HT-29 (cell line): ENCODE measurements at regions not wholly inside any gene's neighbourhood (a gene's known extent, or its start where the extent isn't known, plus 50 kb on each side); places are given as distances from the start of the nearest gene placed in this dataset.
"Not testable (repeated sequence)": the region's sequence is repeated elsewhere in the genome, so short reads cannot be mapped to it uniquely, and the experiment has no call there.

Experiments used
- DNase-seq: peaks from one replicate; pipeline ENCODE4 v3.0.0-alpha.2; 2015; ENCODE audit warnings: low spot score

- DNase-seq: no peak
Observed at GRCh38 chrX:109878236-109878635, 124.7 kb upstream of the TMEM164 start.

DNA sequence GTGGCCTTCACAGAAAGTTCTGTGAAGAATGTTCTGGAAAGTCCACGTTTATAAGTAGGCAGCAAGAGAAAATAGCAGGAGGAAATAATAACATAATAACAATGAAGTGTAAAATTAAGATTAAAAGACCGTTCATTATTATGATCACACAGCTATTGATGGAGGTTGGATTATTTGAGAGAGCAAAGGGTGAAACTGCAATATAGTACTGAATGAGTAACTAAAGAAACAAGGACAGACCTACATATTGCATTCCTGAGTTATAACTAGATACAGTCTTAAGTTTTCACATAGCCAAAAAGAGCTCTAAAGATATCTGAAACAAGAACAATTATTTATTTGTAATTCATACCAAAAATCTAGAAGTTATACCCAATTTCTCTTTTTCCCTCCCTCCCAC, 122.9 kb upstream of the TMEM164 start:
- DNase-seq: no peak

- no peak for DNase-seq
Observed at GRCh38 chrX:109880629-109881028, 122.3 kb upstream of the TMEM164 start.

- peak; percentile 73 for DNase-seq
Observed at GRCh38 chrX:109886122-109886761, 116.7 kb upstream of the TMEM164 start.

- DNase-seq: no peak
Observed at GRCh38 chrX:109889289-109890006, 113.5 kb upstream of the TMEM164 start.

GRCh38 chrX:109890300-109890699, 112.6 kb upstream of the TMEM164 start:
- no peak for DNase-seq

DNA sequence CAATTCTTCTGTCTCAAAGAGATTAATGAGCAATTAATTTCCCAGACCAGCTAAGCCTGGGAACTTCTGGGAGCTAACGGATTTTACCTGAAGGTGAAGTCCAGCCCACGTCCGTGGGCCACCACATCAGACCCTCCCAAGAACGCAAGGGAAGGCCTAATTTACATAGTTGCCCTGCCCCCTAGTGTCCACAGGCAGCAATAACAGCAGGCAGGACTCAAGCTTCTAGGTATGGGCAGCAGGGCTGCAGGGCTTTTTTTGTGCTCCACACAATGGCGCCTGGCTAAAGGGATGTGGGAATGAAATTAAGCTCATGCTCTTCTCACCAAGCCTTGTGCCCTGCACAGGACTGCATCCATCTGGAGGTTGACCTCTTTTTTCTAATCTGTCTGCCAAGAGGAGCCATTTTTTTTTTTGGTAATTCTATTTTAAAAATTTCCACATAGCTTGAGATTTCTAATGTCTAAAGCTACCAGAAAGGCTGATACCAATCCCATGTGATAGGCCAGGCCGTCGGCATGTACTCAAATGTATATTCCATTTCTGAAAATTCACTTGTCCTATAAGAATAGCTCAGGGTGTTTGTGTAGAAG, 111.9 kb upstream of the TMEM164 start:
- peak; percentile 74 for DNase-seq

DNA sequence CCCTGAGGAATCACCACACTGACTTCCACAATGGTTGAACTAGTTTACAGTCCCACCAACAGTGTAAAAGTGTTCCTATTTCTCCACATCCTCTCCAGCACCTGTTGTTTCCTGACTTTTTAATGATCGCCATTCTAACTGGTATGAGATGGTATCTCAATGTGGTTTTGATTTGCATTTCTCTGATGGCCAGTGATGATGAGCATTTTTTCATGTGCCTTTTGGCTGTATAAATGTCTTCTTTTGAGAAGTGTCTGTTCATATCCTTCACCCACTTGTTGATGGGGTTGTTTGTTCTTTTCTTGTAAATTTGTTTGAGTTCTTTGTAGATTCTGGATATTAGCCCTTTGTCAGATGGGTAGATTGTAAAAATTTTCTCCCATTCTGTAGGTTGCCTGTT, 106.9 kb upstream of the TMEM164 start:
- DNase-seq: not testable (repeated sequence)

- no peak for DNase-seq
Observed at GRCh38 chrX:109902665-109903064, 100.2 kb upstream of the TMEM164 start.

DNA sequence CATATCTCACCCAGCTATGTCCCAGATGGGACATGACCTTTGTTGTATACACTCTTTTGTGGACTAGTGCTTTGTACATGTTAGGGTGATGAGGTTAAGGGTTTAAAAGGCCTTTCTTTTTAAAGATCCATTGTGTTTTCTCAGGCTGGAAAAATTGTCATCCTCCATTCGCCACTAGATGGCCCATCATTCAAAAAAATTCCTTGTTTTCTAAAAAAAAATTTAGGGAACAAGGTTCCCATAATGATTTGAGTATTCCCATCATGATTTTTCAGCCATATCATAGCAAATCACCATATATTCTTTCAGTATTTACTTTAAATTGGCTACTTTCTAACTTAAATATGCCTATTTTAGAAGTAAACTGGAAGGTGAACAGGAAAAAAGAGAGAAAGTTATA, 91.9 kb upstream of the TMEM164 start:
- no peak for DNase-seq

DNA sequence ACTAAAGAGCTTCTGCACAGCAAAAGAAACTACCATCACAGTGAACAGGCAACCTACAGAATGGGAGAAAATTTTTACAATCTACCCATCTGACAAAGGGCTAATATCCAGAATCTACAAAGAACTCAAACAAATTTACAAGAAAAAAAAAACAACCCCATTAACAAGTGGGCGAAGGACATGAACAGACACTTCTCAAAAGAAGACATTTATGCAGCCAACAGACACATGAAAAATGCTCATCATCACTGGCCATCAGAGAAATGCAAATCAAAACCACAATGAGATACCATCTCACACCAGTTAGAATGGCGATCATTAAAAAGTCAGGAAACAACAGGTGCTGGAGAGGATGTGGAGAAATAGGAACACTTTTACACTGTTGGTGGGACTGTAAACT, 89.9 kb upstream of the TMEM164 start:
- not testable (repeated sequence) for DNase-seq

GRCh38 chrX:109914114-109914849, 88.6 kb upstream of the TMEM164 start:
- no peak for DNase-seq

- no peak for DNase-seq
Observed at GRCh38 chrX:109918753-109919152, 84.2 kb upstream of the TMEM164 start.

DNA sequence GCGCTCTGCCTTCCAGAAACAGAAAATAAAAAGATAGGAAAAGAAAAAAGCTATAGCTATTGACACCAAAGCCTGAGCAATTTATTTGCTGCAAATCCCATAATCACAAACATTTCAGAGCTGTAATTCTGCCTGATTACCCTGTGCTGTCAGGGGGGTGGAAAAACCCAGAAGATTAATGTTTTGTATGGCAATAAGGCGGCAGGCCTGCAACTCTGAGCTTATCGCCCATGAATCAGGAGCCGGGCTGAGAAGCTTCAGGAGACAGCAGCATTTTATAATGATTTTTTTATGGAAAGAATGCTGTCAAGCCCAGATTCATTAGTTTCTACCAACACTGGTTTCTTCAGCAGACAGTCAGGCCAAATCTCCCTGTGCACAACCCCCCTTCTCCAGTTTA, 82.6 kb upstream of the TMEM164 start:
- DNase-seq: no peak

- DNase-seq: no peak
Observed at GRCh38 chrX:109920868-109921267, 82.0 kb upstream of the TMEM164 start.

DNA sequence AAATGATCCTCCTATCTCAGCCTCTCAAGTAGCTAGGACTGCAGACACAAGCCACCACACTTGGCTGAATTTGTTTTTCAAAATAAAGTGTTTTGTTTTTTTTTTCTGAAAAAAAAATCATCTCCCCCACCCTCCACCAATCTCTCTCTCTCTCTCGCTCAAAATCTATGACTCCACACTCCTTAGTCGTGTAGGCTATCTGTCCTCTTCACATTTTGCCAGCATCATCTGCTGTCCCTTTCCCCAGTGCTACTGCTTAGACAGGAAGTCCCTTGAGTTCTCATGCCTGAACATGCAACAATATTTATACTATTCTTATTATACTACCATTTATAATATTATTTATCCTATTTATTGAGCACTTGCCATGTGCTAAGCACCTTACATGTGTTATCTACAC, 80.7 kb upstream of the TMEM164 start:
- DNase-seq: no peak

- not testable (repeated sequence) for DNase-seq
Observed at GRCh38 chrX:109925003-109925402, 77.9 kb upstream of the TMEM164 start.

GRCh38 chrX:109925656-109926055, 77.3 kb upstream of the TMEM164 start:
- DNase-seq: no peak

DNA sequence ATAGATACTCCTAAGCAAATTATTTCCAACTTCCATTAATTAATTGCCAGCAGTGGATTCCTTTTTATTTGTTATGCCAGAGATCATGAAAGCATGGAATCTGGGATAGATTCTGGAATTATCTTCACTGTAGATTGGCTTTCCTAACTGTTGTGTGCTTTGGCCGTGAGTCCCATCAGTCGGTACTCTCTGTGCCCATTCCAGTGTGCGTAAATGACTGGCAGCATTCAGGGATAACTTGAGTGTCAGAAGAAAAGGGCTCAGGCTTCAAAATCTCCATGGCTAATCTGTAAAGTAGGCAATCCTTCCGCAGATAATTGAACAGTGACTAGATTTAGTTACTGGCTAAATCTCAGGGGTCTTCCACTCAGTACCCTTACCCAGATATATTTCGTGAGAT, 76.8 kb upstream of the TMEM164 start:
- no peak for DNase-seq

- DNase-seq: no peak
Observed at GRCh38 chrX:109926743-109927662, 75.9 kb upstream of the TMEM164 start.

DNA sequence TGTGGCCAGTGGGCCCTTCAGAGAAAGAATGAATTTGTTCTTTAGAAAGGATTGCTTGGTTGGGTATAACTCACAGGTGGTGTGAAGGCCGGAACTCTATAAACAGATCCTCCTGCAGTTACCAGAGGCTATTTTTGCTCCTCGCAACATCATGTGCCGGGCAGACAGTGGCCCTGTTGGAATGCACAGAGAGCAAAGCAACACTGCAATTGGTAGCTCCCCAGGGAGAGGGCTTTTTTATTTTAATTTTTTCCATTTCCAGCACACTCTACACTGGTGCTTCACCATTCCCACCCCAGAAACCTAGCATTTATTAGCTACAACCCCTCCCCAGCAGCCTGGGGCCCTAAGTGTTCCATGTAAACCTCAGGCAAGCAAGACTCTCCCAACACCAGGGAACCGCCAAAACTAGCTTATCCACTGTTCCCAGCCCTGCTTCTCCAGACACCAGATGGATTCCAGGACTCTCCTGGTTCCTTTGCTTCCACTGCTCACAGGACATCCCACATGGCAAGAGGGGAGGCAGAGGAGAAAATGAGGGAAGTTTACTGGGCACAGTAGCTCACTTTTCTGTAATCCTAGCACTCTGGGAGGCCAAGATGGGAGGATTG, 75.1 kb upstream of the TMEM164 start:
- no peak for DNase-seq
